ENCODE measurements at regions not wholly inside any gene's neighbourhood (a gene's known extent, or its start where the extent isn't known, plus 50 kb on each side); places are given as distances from the start of the nearest gene placed in this dataset.
"Not testable (repeated sequence)": the region's sequence is repeated elsewhere in the genome, so short reads cannot be mapped to it uniquely, and the experiment has no call there.

GRCh38 chr21:31521515-31521914, 138.0 kb upstream of the SOD1 start:
- DNase-seq (ENCODE audit: low read depth), result no peak
- TF ChIP-seq, protein P1, sequence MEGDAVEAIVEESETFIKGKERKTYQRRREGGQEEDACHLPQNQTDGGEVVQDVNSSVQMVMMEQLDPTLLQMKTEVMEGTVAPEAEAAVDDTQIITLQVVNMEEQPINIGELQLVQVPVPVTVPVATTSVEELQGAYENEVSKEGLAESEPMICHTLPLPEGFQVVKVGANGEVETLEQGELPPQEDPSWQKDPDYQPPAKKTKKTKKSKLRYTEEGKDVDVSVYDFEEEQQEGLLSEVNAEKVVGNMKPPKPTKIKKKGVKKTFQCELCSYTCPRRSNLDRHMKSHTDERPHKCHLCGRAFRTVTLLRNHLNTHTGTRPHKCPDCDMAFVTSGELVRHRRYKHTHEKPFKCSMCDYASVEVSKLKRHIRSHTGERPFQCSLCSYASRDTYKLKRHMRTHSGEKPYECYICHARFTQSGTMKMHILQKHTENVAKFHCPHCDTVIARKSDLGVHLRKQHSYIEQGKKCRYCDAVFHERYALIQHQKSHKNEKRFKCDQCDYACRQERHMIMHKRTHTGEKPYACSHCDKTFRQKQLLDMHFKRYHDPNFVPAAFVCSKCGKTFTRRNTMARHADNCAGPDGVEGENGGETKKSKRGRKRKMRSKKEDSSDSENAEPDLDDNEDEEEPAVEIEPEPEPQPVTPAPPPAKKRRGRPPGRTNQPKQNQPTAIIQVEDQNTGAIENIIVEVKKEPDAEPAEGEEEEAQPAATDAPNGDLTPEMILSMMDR (conservative IDR thresholded peaks at IDR 0.05; ENCODE audit: control insufficient read depth, insufficient read depth, low read depth, low read length), result no peak
- H3K4me3 ChIP-seq (ENCODE audit: control insufficient read depth, low read depth, low read length), result no peak overlapping the region

DNA sequence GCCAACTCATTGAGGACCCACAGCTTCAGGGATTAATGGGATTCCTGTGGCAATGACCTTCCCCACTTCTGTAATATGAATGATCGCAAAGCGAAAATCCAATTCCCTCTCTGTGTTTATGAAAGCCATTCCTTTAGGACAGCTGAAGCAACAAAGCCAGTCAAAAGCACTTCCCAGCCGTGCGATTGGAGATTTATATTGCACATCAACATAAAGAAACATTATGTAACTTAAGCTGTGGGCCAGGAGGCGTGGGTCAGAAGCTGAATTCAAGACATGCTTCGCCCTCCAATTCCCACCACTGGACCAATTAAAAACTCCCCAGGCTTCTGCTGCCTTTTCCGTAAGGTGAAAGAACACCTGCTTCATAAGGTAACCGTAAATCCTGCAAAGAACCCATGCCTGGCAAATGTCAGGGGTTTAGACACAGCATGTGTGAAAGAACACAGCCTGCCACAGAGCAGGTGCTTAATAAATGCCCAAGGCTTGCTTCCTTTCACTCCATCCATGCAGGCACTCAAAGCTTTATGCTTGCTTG, 138.9 kb upstream of the SOD1 start:
- DNase-seq (ENCODE audit: low read depth), result no peak
- TF ChIP-seq, protein P1 (conservative IDR thresholded peaks at IDR 0.05; ENCODE audit: control insufficient read depth, insufficient read depth, low read depth, low read length), result no peak
- no peak overlapping the region for H3K4me3 ChIP-seq (ENCODE audit: control insufficient read depth, low read depth, low read length)

DNA sequence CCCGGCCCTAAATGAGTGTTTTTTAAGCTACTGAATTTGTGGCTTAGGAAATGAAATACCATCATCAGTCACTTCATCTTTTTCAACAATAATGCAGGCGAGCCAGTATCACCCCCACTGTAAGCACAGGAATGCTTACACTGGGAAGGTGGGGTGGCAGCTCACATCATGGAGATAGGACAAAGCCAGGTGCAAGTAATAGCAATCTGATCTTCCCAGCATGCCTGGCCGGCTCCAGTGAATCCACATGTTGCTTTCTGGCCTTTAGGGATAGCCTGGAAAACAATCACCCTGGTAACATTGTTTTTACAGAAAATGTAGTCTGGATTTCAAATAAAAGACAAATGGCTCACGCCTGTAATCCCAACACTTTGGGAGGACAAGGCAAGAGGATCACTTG, 140.9 kb upstream of the SOD1 start:
- H3K4me3 ChIP-seq (ENCODE audit: control insufficient read depth, low read depth, low read length), result no peak overlapping the region
- no peak for DNase-seq (ENCODE audit: low read depth)
- TF ChIP-seq, protein P1 (conservative IDR thresholded peaks at IDR 0.05; ENCODE audit: control insufficient read depth, insufficient read depth, low read depth, low read length), result no peak

DNA sequence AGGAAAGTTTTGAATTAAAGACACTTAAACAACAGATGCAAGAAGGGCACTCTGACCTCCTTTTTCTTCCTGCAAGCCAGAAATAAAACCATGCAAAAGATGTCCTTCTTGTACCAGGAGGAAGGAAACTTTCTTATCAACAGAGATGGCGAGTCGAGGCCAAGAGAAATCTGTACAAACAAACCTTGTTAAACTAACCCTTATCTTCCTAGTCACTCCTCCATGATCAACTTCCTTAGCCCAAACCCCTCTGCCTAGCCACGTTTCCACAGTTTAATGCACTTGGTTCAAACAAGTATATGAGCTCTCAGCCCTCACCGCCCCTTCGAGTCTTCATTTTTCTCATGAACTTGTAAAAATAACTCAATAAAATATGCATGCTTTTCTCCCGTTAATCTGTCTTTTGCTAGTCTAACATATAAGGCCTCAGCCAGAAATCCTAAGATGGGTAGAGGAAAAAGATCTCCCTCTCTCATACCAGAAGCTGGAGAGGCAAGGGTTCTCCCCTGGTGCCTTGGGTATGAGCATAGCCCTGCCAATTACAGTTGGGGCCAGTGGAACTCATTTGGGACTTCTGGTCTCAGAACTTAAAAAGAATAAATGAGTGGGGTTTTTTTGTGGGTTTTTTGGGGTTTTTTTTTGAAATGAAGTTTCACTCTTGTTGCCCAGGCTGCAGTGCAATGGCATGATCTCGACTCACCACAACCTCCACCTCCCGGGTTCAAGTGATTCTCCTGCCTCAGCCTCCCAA, 141.7 kb upstream of the SOD1 start:
- TF ChIP-seq, protein P1 (conservative IDR thresholded peaks at IDR 0.05; ENCODE audit: control insufficient read depth, insufficient read depth, low read depth, low read length), result no peak
- H3K4me3 ChIP-seq (ENCODE audit: control insufficient read depth, low read depth, low read length), result no peak overlapping the region
- no peak for DNase-seq (ENCODE audit: low read depth)

GRCh38 chr21:31515253-31515652, 144.2 kb upstream of the SOD1 start:
- no peak overlapping the region for H3K4me3 ChIP-seq (ENCODE audit: control insufficient read depth, low read depth, low read length)
- TF ChIP-seq, protein P1 (conservative IDR thresholded peaks at IDR 0.05; ENCODE audit: control insufficient read depth, insufficient read depth, low read depth, low read length), result no peak
- DNase-seq (ENCODE audit: low read depth), result no peak

DNA sequence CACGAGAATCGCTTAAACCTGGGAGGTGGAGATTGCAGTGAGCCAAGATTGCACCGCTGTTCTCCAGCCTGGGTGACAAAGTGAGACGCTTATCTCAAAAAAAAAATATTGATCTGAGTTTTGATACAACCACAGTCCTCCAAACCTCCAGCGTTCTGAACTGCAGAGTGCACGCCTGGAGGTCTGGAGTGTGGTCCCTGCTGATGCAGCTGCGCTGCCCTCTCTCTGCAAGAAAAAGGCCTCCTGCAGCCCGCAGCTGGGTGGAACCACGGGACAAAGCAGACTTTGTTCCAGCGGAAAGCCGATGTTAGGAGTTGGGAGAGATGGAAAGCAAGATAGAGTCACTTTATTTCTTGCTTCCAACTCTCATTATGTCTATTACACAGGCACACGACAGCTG, 144.9 kb upstream of the SOD1 start:
- TF ChIP-seq, protein P1 (conservative IDR thresholded peaks at IDR 0.05; ENCODE audit: control insufficient read depth, insufficient read depth, low read depth, low read length), result no peak
- no peak for DNase-seq (ENCODE audit: low read depth)
- no peak overlapping the region for H3K4me3 ChIP-seq (ENCODE audit: control insufficient read depth, low read depth, low read length)

GRCh38 chr21:31513541-31513940, 146.0 kb upstream of the SOD1 start:
- H3K4me3 ChIP-seq (ENCODE audit: control insufficient read depth, low read depth, low read length), result not testable (repeated sequence)

GRCh38 chr21:31511999-31512398, 147.5 kb upstream of the SOD1 start:
- not testable (repeated sequence) for DNase-seq (ENCODE audit: low read depth); H3K4me3 ChIP-seq (ENCODE audit: control insufficient read depth, low read depth, low read length)

More at GRCh38 chr21:31513541-31513940, 146.0 kb upstream of the SOD1 start:
- not testable (repeated sequence) for DNase-seq (ENCODE audit: low read depth)

All from fibroblast of mammary gland (primary cell).